Loucy (cell line): ENCODE measurements at regions not wholly inside any gene's neighbourhood (a gene's known extent, or its start where the extent isn't known, plus 50 kb on each side); places are given as distances from the start of the nearest gene placed in this dataset.

Experiments
- EZH2phosphoT487 ChIP-seq: fragments of 200-600 bp; IDR thresholded peaks from 2 replicates; pipeline ENCODE4 v1.6.1; 2018; ENCODE audit warnings: antibody characterized with exemption, mild to moderate bottlenecking, moderate library complexity, borderline replicate concordance
- TF ChIP-seq, protein P1 (sequence below): fragments of 200-600 bp; sonication (generic); conservative IDR thresholded peaks from 2 replicates; pipeline ENCODE4 v1.5.1; 2014; ENCODE audit warnings: mild to moderate bottlenecking, antibody characterized with exemption, low read length

DNA sequence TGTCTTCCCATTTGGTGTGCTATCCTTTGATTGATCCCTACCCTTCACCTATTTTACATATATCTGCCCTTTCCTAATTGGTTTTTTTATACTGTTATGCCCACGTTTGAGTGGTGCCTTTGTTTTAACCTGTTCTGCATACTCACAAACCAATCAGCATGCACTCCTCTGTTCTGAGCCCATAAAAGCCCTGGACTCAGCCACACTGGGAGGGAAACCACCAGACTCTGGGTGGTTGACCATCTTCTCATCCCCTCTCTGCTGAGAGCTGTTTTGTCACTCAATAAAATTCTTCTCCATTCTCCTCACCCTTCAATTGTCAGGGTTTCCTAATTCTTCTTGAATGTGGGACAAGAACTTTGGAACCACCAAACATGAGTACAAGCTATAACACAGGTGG is 989.8 kb downstream of the ADGRL2 start:
- TF ChIP-seq, protein P1, sequence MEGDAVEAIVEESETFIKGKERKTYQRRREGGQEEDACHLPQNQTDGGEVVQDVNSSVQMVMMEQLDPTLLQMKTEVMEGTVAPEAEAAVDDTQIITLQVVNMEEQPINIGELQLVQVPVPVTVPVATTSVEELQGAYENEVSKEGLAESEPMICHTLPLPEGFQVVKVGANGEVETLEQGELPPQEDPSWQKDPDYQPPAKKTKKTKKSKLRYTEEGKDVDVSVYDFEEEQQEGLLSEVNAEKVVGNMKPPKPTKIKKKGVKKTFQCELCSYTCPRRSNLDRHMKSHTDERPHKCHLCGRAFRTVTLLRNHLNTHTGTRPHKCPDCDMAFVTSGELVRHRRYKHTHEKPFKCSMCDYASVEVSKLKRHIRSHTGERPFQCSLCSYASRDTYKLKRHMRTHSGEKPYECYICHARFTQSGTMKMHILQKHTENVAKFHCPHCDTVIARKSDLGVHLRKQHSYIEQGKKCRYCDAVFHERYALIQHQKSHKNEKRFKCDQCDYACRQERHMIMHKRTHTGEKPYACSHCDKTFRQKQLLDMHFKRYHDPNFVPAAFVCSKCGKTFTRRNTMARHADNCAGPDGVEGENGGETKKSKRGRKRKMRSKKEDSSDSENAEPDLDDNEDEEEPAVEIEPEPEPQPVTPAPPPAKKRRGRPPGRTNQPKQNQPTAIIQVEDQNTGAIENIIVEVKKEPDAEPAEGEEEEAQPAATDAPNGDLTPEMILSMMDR, result no peak
- no peak for TF ChIP-seq EZH2phosphoT487
